ENCODE measurements at regions not wholly inside any gene's neighbourhood (a gene's known extent, or its start where the extent isn't known, plus 50 kb on each side); places are given as distances from the start of the nearest gene placed in this dataset.
"Not testable (repeated sequence)": the region's sequence is repeated elsewhere in the genome, so short reads cannot be mapped to it uniquely, and the experiment has no call there.

GRCh38 chr1:30249446-30250337 lies 473.7 kb downstream of the MATN1 start:
- no peak for DNase-seq (ENCODE audit: low spot score)

GRCh38 chr1:30248774-30249173 lies 474.6 kb downstream of the MATN1 start:
- no peak for DNase-seq (ENCODE audit: low spot score)

GRCh38 chr1:30248373-30248772 lies 475.0 kb downstream of the MATN1 start:
- no peak for DNase-seq (ENCODE audit: low spot score)

GRCh38 chr1:30244801-30245200 lies 478.6 kb downstream of the MATN1 start:
- no peak for DNase-seq (ENCODE audit: low spot score)

GRCh38 chr1:30242722-30243457 lies 480.5 kb downstream of the MATN1 start:
- no peak for DNase-seq (ENCODE audit: low spot score)

- DNase-seq (ENCODE audit: low spot score): no peak
Observed at GRCh38 chr1:30242168-30242567, 481.2 kb downstream of the MATN1 start.

GRCh38 chr1:30241681-30242080 lies 481.7 kb downstream of the MATN1 start:
- no peak for DNase-seq (ENCODE audit: low spot score)

GRCh38 chr1:30234091-30234490 lies 489.3 kb downstream of the MATN1 start:
- no peak for DNase-seq (ENCODE audit: low spot score)

- DNase-seq (ENCODE audit: low spot score): no peak
Observed at GRCh38 chr1:30232288-30232899, 491.0 kb downstream of the MATN1 start.

- no peak for DNase-seq (ENCODE audit: low spot score)
Observed at GRCh38 chr1:30229960-30230359, 493.4 kb downstream of the MATN1 start.

GRCh38 chr1:30229557-30229956 lies 493.8 kb downstream of the MATN1 start:
- DNase-seq (ENCODE audit: low spot score): no peak

GRCh38 chr1:30226648-30227047 lies 496.7 kb downstream of the MATN1 start:
- DNase-seq (ENCODE audit: low spot score): no peak

- DNase-seq (ENCODE audit: low spot score): no peak
Observed at GRCh38 chr1:30225357-30225756, 498.0 kb downstream of the MATN1 start.

- no peak for DNase-seq (ENCODE audit: low spot score)
Observed at GRCh38 chr1:30219675-30220074, 503.7 kb downstream of the MATN1 start.

- DNase-seq (ENCODE audit: low spot score): no peak
Observed at GRCh38 chr1:30218438-30218837, 504.9 kb downstream of the MATN1 start.

GRCh38 chr1:30216602-30217001 lies 506.8 kb downstream of the MATN1 start:
- DNase-seq (ENCODE audit: low spot score): no peak

- no peak for DNase-seq (ENCODE audit: low spot score)
Observed at GRCh38 chr1:30213936-30214335, 509.4 kb downstream of the MATN1 start.

- not testable (repeated sequence) for DNase-seq (ENCODE audit: low spot score)
Observed at GRCh38 chr1:30207962-30208361, 515.4 kb downstream of the MATN1 start.

- DNase-seq (ENCODE audit: low spot score): not testable (repeated sequence)
Observed at GRCh38 chr1:30206631-30207030, 516.8 kb downstream of the MATN1 start.

GRCh38 chr1:30204916-30205315 lies 518.5 kb downstream of the MATN1 start:
- not testable (repeated sequence) for DNase-seq (ENCODE audit: low spot score)

GRCh38 chr1:30201015-30201414 lies 522.4 kb downstream of the MATN1 start:
- DNase-seq (ENCODE audit: low spot score): no peak

- DNase-seq (ENCODE audit: low spot score): no peak
Observed at GRCh38 chr1:30200161-30200560, 523.2 kb downstream of the MATN1 start.

- no peak for DNase-seq (ENCODE audit: low spot score)
Observed at GRCh38 chr1:30199563-30199962, 523.8 kb downstream of the MATN1 start.

Data from COLO829 (cell line).